ENCODE measurements at regions not wholly inside any gene's neighbourhood (a gene's known extent, or its start where the extent isn't known, plus 50 kb on each side); places are given as distances from the start of the nearest gene placed in this dataset.

DNA sequence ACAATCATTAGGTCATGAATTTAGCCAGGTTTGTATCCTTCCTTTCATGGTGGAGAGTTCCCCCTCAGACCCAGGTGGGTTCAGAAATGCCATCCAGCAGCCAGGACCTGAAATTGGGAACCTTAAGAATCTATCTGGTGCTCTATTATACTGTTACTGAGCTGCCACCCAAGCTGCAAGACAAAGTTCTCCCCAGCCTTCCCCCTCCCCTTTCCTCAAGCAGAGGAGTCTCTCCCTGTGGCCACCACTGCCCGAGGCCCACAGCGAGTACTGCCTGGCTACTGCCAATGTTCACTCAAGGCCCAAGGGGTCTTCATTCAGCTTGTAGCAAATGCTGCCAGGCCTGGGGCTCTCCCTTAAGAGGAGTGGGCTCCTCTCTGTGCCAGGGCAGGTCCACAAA, 133.8 kb downstream of the TMEM38B start:
- no peak for DNase-seq (ENCODE audit: low read depth in 3 of 3)

DNA sequence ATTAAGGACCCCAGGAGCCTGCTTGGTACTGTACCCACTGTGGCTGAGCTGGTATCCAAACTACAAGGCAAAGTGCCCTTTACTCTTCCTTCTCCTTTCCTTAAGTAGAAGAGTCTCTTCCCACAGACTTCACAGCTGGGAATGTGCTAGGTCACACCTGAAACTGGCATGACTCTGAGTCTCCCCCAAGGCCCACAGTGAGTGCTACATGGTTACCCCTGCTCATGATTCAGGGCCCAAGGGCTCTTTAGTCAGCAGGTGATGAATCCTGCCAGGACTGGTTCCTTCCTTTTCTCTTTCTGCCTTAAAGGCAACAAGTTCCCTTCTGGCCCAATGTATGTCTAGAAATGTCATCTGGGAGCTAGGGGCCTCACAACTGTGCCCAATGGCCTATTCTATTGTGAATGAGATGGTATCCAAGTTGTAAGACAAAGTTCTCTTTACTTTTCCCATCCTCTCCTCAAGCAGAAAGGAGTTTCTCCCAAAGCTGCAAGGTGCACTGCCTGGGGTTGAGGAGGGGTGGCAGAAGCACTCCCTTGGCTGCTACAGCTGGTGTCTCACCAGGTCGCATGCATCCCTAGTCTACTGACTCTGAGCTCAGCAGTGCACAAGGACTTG, 134.4 kb downstream of the TMEM38B start:
- no peak for DNase-seq (ENCODE audit: low read depth in 3 of 3)

DNA sequence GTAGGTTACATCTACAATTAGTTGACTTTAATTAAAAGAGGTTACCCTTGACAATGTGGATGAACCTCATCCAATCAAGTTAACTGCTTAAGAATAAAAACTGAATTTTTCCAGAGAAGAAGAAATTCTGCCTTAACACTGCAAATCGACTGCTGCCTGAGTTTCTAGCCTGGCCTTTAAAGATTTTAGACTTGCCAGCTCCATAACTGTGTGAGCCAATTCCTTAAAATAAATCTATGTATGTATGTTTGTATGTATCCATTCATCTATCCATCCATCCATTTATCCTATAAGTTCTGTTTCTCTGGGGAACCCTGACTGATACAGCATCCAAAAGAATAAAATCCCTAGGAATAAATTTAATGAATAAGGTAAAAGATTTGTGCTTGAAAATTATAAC, 136.1 kb downstream of the TMEM38B start:
- DNase-seq (ENCODE audit: low read depth in 3 of 3): no peak

DNA sequence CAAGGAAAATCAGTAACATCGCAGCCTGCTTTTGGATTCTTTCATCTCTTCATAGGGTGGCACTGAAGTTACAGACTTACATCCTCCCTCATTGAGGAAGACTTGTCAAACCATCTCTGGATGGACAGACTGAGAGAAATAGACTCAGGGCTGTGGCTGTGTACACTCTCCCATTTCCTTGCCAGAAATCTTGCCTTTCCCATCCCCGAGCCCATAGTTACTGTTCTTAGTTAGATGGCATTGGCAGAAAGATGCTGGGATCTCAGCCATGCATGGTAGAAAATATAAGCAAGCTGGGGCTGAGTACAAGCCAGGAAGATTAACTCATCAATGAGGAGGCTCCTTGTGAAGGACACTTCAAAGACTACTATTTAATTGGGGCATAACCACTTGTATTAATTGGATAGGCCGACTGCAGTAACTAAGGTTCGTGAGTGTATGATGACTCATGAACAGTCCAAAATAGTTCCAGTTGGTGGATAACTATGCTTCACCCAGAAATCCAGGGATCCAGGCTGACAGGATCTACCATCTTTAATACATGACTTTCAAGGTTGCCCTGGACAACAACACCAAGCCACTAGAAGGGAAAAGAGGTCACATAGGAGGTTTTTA, 137.9 kb downstream of the TMEM38B start:
- no peak for DNase-seq (ENCODE audit: low read depth in 3 of 3)

DNA sequence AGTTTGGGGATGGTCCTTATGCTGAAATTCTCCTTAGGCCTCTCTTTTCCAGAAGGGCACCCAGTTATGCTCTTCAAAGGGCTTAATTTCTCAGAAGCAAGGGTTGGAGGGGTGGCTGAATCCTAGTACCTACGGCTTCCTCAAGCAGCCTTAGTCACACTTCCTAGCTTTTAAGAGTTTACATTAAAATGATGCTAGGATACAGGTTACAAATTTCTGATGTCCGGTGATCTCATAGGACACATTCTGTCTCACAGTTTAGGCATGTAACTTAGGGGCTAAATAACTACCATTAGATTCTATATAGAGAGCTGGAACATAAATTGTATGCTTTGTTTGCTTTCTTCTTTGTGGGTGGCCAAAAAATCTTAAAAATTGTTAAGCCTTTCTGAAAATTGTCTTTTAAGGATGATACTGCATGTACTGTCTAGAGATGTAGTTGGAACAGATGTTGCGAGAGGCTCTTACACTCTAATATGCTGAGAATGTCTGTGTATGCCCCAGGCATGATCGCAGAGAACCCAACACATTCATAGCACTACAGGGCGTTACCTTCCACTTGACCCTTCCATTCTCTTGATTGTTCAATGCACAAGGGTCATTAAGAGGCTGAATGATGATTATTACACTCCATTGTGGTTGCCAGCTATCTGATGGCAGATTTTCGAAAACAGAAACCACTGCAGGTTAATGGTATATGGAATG, 139.1 kb downstream of the TMEM38B start:
- no peak for DNase-seq (ENCODE audit: low read depth in 3 of 3)

DNA sequence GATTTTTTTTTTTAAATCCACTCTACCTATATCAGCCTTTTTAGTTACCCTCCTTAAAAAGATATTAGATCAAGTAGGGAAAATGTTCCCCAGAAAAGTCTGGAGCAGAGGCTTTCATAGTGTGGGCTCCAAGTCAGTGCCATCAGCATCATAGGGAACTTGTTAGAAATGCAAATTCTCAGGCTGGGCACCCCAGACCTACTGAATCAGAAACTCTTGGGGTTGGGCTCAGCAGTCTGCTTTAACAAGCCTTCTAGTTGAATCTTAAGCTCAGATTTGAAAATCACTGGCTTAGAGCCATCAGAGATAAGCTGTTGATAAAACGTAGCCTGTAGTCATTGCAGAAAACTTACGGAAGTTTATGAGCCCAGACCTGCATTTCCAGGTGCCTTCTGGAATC, 140.1 kb downstream of the TMEM38B start:
- no peak for DNase-seq (ENCODE audit: low read depth in 3 of 3)

DNA sequence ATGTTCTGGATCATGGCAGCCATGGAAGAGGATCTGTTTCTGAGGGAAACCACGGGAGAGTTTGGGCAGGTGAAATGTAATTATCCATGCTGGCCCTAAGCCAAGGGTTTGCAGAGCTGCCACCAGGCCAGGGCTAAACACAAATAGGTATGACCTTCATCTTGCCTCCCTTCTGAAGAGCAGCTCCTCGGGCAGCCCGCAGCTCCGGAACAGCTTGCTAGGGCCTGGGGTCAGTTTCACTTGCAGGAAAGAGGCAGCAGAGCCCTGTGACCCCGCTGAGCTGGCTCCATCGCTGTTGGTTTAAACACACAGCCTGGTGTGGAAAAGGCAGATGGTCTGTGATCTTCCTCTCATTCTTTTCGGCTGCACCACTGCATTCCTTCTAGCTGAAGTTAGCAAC, 141.4 kb downstream of the TMEM38B start:
- no peak for DNase-seq (ENCODE audit: low read depth in 3 of 3)

DNA sequence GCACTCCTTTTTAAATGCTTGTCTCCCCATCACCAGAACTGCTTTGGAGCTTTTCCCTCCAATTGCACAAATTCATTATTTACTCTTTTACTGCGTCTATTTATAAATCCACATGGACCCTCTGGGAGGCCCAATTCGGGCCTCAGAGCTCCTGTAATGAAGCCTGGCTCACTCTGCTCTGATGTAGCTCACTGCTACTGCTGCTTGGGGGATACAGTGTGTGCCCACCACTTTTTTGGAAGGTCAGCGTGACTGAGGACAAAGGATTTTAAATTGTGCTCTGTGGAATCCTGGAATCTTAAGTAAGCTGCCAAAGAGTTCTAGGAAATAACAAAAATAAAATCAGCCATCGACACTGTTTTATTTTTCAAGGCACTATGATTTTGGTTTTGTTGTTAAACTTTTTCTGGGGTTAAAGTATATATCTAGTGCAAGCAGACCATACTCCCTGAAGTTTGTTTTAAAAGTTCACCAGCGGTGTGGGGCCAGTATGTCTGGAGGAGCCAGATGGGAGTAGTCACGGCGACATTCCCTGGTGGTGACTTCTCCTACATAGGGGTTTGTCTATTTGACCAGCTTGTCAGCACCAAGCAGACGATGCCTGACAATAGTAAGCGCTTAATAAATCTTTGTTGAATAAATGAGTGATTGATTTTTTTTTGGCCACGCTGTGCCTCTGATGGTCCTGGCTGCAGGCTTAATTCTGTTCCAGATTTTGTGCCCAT, 142.8 kb downstream of the TMEM38B start:
- no peak for DNase-seq (ENCODE audit: low read depth in 3 of 3)

DNA sequence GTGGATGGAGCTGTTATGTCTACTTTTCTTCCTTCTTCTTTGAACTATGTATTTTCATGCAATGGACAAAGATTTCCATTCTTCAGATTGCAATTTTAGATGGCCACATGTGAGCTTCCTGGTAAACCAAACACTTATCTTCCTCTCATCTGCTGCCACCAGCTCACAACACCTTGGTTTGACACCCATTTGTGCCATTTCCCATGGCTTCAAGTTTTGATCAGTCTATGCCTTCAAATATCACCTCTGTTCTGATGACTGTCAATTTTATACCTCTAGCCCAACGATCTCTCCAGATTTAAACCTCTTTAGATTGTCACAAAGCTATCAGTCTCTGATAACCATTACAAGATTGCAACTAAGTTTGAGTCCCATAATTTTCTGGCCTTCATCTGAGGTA, 147.2 kb downstream of the TMEM38B start:
- no peak for DNase-seq (ENCODE audit: low read depth in 3 of 3)

DNA sequence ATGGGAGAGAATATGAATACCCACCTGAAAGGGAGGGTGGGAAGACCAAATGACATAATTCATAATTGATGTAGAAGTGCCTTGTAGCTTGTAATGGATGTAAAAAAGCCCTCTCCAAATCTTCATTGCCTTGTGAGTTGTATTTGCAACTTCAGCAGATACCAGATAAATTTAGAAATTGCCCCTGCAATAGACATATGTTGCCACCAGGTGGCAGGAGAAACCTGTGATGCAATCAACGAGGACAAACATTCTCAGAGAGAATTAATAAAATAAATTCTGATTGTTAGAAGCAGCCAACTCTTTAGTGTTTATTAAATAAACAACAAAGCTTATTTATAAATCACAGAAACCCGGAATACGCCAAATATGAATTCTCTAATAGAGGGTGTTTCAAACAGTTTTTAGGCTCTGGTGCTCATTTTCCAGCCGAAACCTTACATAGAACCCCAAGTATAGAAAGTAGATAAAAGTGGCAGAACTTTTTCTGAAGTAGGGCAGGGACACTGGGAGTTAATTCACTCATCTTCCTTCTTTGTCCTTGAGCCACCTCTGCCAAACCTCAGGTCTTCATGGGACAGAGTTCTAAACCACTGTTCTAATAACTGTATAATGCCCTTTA, 147.8 kb downstream of the TMEM38B start:
- peak in 1 of 3 experiments; percentile 7 for DNase-seq (ENCODE audit: low read depth in 3 of 3)

DNA sequence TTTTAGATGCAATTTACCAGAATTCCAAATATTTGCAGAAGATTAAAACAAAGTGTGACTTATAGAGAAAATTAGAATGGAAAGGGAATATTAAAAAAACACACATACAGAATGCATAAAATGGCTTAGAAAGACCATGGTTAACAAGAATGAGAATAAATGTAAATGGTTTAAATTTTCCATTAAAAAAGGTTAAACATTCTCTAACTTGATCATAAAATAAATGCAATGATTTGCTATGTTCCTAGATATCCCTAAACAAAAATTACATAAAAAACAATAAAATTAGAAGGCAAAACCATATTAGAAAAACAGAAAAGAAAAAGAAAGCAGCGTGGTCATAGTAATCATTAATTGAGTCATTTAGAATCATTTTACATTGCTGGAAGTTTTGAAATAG, 152.5 kb downstream of the TMEM38B start:
- DNase-seq (ENCODE audit: low read depth in 3 of 3): no peak

DNA sequence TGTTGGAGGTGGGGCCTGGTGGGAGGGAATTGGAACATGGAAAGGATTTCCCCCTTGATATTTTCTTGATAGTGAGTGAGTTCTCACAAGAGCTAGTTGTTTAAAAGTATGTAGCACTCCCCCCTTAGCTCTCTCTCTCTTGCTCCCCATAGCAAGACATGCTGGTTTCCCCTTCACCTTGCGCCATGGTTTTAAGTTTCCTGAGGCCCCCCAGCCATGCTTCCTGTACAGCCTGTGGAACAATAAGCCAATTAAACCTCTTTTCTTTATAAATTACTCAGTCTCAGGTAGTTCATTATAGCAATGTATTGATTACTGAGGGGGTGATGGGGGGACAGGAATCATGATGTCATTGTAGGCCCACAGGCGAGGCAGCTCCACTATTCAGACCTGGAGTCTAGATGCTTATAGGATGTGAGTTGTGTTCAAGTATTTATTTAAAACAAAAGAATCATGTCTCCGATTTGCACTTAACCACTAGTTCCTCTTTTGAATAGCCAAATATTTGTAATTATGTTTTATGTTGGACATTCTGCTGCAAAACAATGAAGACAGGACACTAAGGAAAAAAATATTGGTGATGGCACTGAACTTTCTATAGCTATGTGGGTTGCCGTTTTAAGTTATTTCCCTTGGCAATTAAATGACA, 156.6 kb downstream of the TMEM38B start:
- no peak for DNase-seq (ENCODE audit: low read depth in 3 of 3)

DNA sequence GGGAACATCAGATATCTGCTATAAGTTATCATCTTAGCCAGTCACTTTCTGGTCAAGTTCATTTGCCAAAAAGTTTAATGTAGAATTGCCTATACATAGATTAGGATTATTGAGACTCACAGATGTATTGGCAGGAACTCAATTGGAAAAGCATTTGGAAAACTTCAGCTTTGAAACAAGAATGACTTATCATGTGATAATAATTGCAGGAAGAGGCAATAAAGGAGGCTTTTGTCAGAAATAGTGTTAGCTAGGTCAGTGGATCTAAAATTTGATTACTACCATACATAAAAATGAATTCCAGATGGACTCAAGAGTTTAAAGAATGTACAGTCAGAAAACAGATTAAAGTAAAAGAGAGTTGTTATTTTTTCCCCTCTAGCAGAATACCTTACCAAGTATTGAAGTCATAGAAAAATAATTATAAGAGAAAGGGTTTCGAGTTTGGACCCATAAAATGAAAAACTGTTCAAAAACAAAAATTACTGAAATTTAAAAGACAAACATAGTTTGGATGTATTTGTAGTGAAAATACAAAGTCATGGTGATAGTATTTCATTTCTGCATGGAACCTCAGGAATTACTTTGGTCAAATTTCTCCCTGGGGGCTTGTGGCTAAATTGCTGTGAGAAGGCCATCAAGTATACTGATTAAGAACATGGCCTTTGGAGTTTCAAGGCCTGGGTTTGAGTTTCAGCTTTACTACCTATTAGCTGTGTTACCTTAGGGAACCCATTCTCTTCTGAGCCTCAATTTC, 159.9 kb downstream of the TMEM38B start:
- no peak for DNase-seq (ENCODE audit: low read depth in 3 of 3)

DNA sequence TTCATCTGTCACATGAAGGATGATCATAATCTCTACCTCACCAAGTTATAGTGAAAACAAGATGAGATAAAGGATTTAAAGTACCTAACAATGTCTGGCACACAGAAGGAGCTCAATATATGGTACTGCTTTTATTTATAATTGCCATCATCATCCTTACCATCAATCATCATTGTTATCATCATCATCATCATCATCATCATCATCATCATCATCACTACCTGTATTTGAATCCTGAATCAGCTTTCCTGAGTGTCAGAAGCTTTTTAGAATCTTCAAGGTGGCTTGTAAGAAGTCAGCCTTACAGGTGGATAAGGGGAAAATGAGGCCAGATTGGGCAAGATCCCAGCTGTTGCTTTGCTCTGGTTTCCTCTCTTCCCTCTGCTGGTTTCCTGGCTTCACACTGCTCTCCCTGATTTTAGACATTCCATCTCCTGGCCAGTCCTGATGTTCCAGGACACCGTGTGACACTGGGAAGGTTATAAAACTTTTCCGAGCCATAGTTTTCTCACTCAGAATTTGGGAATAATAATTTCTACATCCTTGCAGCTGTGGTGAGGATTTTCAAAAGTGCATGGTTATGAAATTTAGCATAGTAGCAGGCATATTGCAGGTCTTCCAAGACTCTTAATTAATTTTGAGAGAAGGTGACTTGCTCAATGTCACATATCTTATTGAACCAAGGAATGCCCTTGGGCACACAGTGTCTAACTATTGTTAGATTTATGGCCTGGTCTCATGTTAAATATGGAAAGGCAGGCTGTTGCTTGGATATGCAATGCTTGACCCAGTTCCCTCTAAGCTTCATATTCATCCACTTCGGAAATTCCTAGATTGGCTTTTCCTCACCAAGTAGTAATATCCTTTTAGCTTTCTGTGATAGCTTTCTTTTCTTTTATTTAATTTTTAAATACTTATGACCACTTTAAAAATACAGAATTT, 160.7 kb downstream of the TMEM38B start:
- no peak for DNase-seq (ENCODE audit: low read depth in 3 of 3)

DNA sequence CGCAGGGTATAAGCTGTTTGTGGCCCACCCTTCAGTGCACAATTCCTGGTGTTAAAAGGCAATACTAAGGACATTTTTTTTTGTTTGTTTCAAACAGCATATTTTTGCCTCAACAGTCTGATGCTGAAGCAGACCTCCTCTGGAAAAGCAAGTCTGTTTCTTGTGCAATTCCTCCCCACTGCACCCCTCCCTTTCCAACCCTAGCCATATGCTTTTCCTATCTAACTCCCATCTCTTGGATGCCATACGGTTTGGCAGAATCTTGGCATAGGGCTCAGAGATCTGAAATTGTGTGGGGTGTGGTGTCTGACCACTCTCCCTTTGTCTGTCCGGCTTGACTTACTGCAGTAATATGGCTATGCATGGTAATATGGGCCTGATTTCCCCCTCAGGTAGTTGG, 161.6 kb downstream of the TMEM38B start:
- DNase-seq (ENCODE audit: low read depth in 3 of 3): no peak

DNA sequence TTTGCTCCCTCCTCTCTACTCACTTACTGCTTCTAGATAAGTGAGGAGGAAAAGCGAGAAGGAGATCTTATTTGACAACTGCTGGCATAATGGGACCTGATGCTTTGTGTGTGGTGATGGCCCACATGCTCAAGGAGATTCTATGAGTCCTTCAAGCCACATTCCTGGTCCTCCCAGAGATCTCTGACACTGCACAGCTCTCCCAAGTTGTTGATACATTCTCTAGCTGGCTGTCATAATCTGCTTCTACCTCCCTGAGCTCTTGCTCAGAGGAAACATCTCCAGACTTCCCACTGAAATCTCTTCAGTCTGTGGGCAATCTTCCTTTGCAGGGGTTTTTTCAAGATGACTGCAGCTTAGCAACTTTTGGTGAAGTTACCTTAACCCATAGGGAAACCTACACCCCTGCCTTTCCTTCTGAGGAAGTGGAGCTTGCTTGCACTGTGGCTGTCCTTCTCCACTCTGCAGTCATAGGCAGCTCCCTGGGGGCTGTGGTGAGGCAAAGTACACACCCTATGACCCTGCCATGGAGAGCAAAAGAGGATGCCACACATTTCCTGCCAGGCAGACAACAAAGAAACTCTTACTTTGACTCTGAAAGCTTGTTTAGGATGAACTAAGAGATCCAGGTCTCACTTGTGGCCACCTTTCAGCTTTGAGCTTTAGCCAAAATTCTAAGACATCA, 163.8 kb downstream of the TMEM38B start:
- no peak for DNase-seq (ENCODE audit: low read depth in 3 of 3)

DNA sequence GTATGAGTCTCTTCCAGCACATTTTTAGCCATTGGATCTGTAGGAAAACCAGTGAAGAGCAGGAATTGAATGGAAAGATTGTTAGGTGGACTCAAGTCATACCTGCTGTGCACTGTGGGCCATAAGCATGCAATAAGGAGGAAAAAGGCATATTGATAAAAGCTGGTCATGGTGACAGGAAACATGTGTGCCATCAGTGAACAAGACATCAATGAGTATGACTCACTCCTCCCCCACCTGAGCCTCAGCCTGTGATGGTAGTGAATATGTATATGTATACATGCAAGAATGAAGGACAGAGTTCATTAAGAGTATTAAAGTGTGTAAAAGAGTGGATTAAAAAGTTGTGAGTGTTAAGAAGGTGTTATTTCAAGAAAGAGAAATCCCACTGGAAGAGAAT, 164.5 kb downstream of the TMEM38B start:
- no peak for DNase-seq (ENCODE audit: low read depth in 3 of 3)

DNA sequence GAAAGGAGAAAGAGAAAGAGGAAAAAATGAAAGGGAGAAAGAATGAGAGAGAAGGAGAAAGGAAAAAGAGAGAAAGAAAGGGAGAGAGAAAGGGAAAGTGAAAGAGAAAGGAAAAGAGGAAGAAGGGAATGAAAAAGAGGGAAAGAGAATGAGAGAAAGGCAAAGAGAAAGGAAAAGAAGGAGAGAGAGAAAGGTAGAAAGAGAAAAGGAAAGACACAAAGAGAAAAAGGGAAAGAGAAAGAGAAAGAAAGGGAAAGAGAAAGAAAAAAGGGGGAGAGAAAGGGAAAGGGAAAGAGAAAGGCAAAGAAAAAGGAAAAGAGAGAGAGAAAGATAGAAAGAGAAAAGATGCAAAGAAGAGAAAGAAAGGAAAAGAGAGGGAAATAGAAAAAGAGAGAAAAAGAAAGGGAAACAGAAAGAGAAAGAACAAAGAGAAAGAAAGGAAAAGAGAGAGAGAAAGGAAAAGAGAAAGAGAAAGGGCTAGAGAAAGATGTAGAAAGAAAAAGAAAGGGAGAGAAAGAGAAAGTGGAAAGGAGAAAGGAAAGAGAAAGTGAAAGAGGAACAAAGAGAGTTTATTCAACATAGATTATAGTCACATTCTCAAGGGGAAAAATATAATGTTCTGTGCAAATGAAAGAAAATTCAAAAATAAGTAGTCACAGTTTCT, 165.2 kb downstream of the TMEM38B start:
- no peak for DNase-seq (ENCODE audit: low read depth in 3 of 3)

DNA sequence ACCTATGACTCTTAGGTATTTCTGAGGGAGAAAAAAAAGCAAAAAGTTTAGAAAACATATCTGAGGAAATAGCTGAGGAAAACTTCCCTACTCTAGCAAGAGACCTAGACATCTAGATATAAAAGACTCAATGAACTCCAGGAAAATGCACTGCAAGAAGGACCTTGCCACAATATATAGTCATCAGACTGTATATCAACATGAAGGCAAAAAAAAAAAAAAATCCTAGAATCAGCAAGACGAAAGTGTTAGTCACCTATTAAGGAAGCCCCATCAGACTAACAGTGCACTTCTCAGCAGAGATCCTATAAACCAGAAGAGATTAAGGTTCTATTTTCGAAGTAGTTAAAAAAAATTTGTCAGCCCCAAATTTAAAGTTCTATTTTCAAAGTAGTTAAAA, 166.2 kb downstream of the TMEM38B start:
- no peak for DNase-seq (ENCODE audit: low read depth in 3 of 3)
